Activated T-helper 2 cell treated with anti-CD3 and anti-CD28 coated beads, Interferon-gamma antibody, Interleukin-2, Interleukin-4, amounts not matched to agents 10 μg/mL and 5 μg/mL and 100 μg/mL, durations not matched to agents 14 hours and 24 hours and 36 hours (primary cell): ENCODE measurements at regions not wholly inside any gene's neighbourhood (a gene's known extent, or its start where the extent isn't known, plus 50 kb on each side); places are given as distances from the start of the nearest gene placed in this dataset.

Source experiments
- DNase-seq: peaks from one replicate; pipeline ENCODE4 v3.0.0; 2021; ENCODE audit warnings: low spot score
- H3K27ac Mint-ChIP-seq: one replicate; pipeline ENCODE4 v1.8.0; 2021; ENCODE audit warnings: mixed read lengths
- H3K27me3 Mint-ChIP-seq: one replicate; pipeline ENCODE4 v1.8.0; 2021; ENCODE audit warnings: low read depth, mixed read lengths
- H3K36me3 Mint-ChIP-seq: one replicate; pipeline ENCODE4 v1.8.0; 2021; ENCODE audit warnings: low read depth, mixed read lengths
- H3K4me1 Mint-ChIP-seq: one replicate; pipeline ENCODE4 v1.8.0; 2021; ENCODE audit warnings: low read depth, mixed read lengths
- H3K4me3 Mint-ChIP-seq: one replicate; pipeline ENCODE4 v1.8.0; 2021; ENCODE audit warnings: low read depth, mild to moderate bottlenecking, moderate library complexity, mixed read lengths
- H3K9me3 Mint-ChIP-seq: one replicate; pipeline ENCODE4 v1.8.0; 2021; ENCODE audit warnings: mixed read lengths
- intact Hi-C: fragments of 100-400 bp; cut with micrococcal nuclease; formaldehyde crosslinking; loops from one replicate; pipeline ENCODE4 v1.15.1; 2023

DNA sequence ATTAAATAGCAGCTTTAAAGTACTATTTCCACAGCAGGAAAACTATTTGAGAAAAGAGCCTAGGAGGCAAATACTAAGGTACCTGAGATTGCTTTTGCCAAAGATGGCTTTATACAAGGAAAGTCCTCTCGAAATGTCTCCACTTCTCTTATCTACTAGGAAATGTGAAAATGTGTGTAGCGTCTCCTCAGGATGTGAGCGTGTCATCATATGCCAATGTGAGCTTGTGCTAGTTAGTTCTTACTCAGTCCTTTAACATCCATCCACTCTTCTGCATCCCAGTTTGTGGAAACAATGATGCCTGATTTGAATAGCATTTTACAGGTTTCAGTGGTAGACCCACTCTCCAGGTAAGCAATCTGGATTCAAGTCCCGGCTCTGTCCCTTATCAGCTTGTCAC, 421.0 kb downstream of the DYNC2H1 start:
- Mint-ChIP-seq H3K27me3 (no peaks in the 10 kb centered on the region), H3K27ac (no peak overlapping the region), H3K4me1 (no peaks in the 10 kb centered on the region), H3K4me3 (no peak overlapping the region), H3K36me3 (no peaks in the 10 kb centered on the region), H3K9me3 (no peaks in the 10 kb centered on the region)
- intact Hi-C loops = no loop called here
- DNase-seq = no peak

- H3K9me3 Mint-ChIP-seq = no peaks in the 10 kb centered on the region
- no peaks in the 10 kb centered on the region for H3K4me1 Mint-ChIP-seq
- H3K27me3 Mint-ChIP-seq = no peaks in the 10 kb centered on the region
- no peak overlapping the region for H3K4me3 Mint-ChIP-seq
- intact Hi-C loops = no loop called here
- no peak overlapping the region for H3K27ac Mint-ChIP-seq
- no peaks in the 10 kb centered on the region for H3K36me3 Mint-ChIP-seq
- no peak for DNase-seq
Measured at GRCh38 chr11:103532133-103532788, 423.0 kb downstream of the DYNC2H1 start.

GRCh38 chr11:103534191-103534590, 425.0 kb downstream of the DYNC2H1 start:
- DNase-seq = no peak
- no peak overlapping the region for H3K4me3 Mint-ChIP-seq

DNA sequence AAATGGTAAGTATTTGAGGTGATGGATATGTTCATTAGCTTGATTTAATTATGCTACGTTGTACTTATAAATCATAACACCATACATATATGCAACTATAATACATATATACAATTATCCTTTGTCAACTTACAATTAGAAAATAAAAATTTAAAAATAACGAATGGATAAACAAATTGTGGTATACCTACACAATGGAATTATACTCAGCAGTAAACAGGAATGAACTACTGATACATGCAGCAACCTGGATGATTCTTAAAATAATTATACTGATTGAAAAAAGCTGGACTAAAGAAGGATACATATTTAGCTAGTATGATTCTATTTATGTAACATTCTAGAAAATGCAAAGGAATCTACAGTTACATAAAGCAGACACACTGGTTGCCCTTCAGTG, 425.7 kb downstream of the DYNC2H1 start:
- H3K4me1 Mint-ChIP-seq = no peaks in the 10 kb centered on the region
- no peak for DNase-seq
- H3K9me3 Mint-ChIP-seq = no peaks in the 10 kb centered on the region
- H3K27ac Mint-ChIP-seq = no peak overlapping the region
- intact Hi-C loops = loop anchor here (5.0 kb wide), 1 partner anchor 208 kb away; no protein-coding TSS in a partner anchor
- no peaks in the 10 kb centered on the region for H3K27me3 Mint-ChIP-seq
- no peak overlapping the region for H3K4me3 Mint-ChIP-seq
- H3K36me3 Mint-ChIP-seq = no peaks in the 10 kb centered on the region

More at GRCh38 chr11:103534191-103534590, 425.0 kb downstream of the DYNC2H1 start:
- Mint-ChIP-seq H3K36me3 (no peaks in the 10 kb centered on the region), H3K9me3 (no peaks in the 10 kb centered on the region), H3K27ac (no peak overlapping the region), H3K27me3 (no peaks in the 10 kb centered on the region), H3K4me1 (no peaks in the 10 kb centered on the region)
- intact Hi-C loops = no loop called here

- H3K9me3 Mint-ChIP-seq = no peaks in the 10 kb centered on the region
- no peaks in the 10 kb centered on the region for H3K27me3 Mint-ChIP-seq
- H3K4me3 Mint-ChIP-seq = no peak overlapping the region
- H3K36me3 Mint-ChIP-seq = no peaks in the 10 kb centered on the region
- no peak for DNase-seq
- H3K4me1 Mint-ChIP-seq = no peaks in the 10 kb centered on the region
- no peak overlapping the region for H3K27ac Mint-ChIP-seq
- intact Hi-C loops = loop anchor here (5.0 kb wide), 1 partner anchor 209 kb away; no protein-coding TSS in a partner anchor
Measured at GRCh38 chr11:103536335-103536722, 427.1 kb downstream of the DYNC2H1 start.

DNA sequence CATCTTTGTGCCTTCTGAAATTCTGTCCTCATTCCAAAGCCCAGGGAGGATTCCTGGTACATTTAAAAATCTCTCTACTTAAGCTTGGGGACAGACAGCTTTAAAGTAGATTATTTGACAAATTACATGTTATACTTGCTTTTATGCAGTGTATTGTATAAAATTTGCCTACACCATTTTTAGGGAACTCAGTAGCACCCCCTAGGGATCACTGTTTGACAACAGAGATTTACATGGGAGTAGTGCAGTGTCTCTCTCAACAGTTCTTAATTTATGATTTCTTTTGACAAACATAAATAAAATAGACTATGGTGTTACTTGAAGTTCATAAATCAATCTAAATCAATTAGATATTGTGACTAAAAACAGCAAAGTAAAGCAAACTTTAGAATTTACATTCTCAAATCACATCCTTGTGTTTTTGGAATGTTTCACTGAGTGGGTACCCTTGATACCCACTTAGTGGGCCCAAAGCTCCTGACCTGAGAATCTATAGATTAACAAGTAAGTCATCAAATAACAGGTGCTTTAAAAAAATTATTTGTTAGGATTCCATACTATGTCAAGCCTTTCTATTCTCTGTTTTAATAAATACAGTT, 428.8 kb downstream of the DYNC2H1 start:
- no peaks in the 10 kb centered on the region for H3K27me3 Mint-ChIP-seq
- no peaks in the 10 kb centered on the region for H3K36me3 Mint-ChIP-seq
- no peak overlapping the region for H3K27ac Mint-ChIP-seq
- H3K4me1 Mint-ChIP-seq = no peaks in the 10 kb centered on the region
- no peaks in the 10 kb centered on the region for H3K9me3 Mint-ChIP-seq
- DNase-seq = no peak
- intact Hi-C loops = loop anchor here (5.0 kb wide), 1 partner anchor 211 kb away; no protein-coding TSS in a partner anchor
- H3K4me3 Mint-ChIP-seq = no peak overlapping the region

DNA sequence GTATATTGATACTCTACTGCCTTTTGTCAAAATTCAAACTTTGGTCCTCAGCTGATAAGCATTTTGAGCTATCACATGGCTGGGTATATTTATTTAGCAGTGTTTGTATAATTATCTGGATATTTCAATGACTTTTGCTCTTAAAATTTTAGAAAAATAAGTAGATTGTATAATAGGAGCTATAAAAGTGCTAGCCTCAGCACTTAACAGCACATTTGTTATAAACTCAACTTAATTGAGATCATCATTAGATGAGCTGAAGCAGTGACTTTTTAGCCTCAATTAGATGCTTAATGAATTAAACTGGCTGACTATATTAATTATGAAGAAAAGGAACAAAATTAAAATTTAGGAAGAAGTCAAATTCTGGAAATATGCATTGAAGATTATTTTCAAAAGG, 429.9 kb downstream of the DYNC2H1 start:
- no peaks in the 10 kb centered on the region for H3K4me1 Mint-ChIP-seq
- intact Hi-C loops = loop anchor here (5.0 kb wide), 1 partner anchor 212 kb away; no protein-coding TSS in a partner anchor
- no peak overlapping the region for H3K27ac Mint-ChIP-seq
- no peaks in the 10 kb centered on the region for H3K9me3 Mint-ChIP-seq
- H3K27me3 Mint-ChIP-seq = no peaks in the 10 kb centered on the region
- H3K4me3 Mint-ChIP-seq = no peak overlapping the region
- H3K36me3 Mint-ChIP-seq = no peaks in the 10 kb centered on the region
- DNase-seq = no peak

GRCh38 chr11:103541186-103541795, 432.1 kb downstream of the DYNC2H1 start:
- H3K27me3 Mint-ChIP-seq = no peaks in the 10 kb centered on the region
- intact Hi-C loops = no loop called here
- no peak for DNase-seq
- no peaks in the 10 kb centered on the region for H3K9me3 Mint-ChIP-seq
- no peaks in the 10 kb centered on the region for H3K4me1 Mint-ChIP-seq
- no peak overlapping the region for H3K27ac Mint-ChIP-seq
- no peaks in the 10 kb centered on the region for H3K36me3 Mint-ChIP-seq
- H3K4me3 Mint-ChIP-seq = no peak overlapping the region

DNA sequence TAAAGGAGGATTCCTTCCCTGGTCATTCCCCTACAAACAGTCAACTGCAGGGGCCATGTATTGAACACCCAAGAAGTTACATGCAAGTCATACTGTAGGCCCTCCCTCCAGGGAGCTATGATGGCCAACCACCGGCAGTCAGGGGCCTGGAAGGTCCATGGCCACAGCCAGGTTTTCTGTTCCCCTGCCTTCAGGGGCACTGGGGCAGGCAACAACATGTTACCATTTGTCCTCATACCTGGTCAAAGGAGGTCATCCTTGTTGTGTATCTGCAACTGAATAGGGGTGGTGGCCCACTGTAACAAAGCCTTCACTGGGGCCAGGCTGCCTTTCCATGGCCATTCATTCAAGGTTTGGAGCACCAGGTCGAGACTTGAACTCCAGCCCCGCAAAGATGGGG, 433.6 kb downstream of the DYNC2H1 start:
- H3K27me3 Mint-ChIP-seq = no peaks in the 10 kb centered on the region
- no peak overlapping the region for H3K27ac Mint-ChIP-seq
- no peak overlapping the region for H3K4me3 Mint-ChIP-seq
- intact Hi-C loops = no loop called here
- DNase-seq = no peak
- no peaks in the 10 kb centered on the region for H3K9me3 Mint-ChIP-seq
- no peaks in the 10 kb centered on the region for H3K36me3 Mint-ChIP-seq
- no peaks in the 10 kb centered on the region for H3K4me1 Mint-ChIP-seq

- H3K4me1 Mint-ChIP-seq = no peaks in the 10 kb centered on the region
- no peaks in the 10 kb centered on the region for H3K36me3 Mint-ChIP-seq
Measured at GRCh38 chr11:103543456-103543855, 434.2 kb downstream of the DYNC2H1 start.

GRCh38 chr11:103544874-103545273, 435.6 kb downstream of the DYNC2H1 start:
- no peaks in the 10 kb centered on the region for H3K4me1 Mint-ChIP-seq
- intact Hi-C loops = no loop called here

More at GRCh38 chr11:103543456-103543855, 434.2 kb downstream of the DYNC2H1 start:
- no peak overlapping the region for H3K4me3 Mint-ChIP-seq
- H3K27me3 Mint-ChIP-seq = no peaks in the 10 kb centered on the region
- intact Hi-C loops = no loop called here
- no peak for DNase-seq
- H3K9me3 Mint-ChIP-seq = no peaks in the 10 kb centered on the region
- H3K27ac Mint-ChIP-seq = no peak overlapping the region

DNA sequence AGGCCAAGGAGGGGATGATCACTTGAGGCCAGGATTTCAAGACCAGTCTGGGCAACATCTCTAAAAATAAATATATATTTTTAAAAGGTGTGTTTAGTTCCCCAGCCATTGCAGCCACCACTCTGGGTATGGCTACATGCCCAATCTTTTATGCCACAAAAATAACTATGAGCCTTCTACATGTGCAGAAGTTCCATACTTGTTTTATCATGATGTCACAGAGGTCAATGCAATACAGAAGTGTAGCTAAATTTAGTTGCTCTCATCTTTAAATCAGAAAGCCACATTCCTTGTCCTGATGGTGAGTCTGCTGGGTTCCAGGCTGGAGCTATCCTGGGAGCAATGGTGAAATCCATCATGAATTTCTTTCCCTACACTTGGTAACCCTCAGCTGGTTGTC, 436.3 kb downstream of the DYNC2H1 start:
- Mint-ChIP-seq H3K4me1 (no peaks in the 10 kb centered on the region), H3K9me3 (no peaks in the 10 kb centered on the region), H3K36me3 (no peaks in the 10 kb centered on the region), H3K27me3 (no peaks in the 10 kb centered on the region), H3K4me3 (no peak overlapping the region), H3K27ac (no peak overlapping the region)
- intact Hi-C loops = no loop called here
- no peak for DNase-seq

More at GRCh38 chr11:103544874-103545273, 435.6 kb downstream of the DYNC2H1 start:
- Mint-ChIP-seq H3K36me3 (no peaks in the 10 kb centered on the region), H3K9me3 (no peaks in the 10 kb centered on the region), H3K27ac (no peak overlapping the region), H3K27me3 (no peaks in the 10 kb centered on the region), H3K4me3 (no peak overlapping the region)
- DNase-seq = no peak

DNA sequence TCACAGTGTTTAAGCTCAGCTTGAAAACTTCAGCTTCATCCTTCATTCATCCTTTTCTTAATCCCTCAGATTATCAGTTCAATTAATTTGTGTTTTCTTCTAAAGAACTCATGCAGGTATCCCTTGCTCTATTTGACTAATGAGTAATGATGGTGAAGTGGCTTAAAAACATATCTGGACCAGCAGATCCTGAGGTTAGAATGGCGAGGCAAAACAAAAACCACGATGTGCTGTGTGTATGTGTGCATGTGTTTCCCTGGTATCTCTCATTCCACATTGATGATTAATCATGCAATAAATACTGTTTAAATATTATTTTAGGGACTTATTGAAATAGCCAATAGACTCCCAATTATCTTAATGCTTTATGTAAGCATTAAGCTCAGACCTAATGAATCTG, 437.0 kb downstream of the DYNC2H1 start:
- no peaks in the 10 kb centered on the region for H3K27me3 Mint-ChIP-seq
- H3K36me3 Mint-ChIP-seq = no peaks in the 10 kb centered on the region
- no peaks in the 10 kb centered on the region for H3K4me1 Mint-ChIP-seq
- no peak overlapping the region for H3K27ac Mint-ChIP-seq
- intact Hi-C loops = no loop called here
- no peaks in the 10 kb centered on the region for H3K9me3 Mint-ChIP-seq
- no peak for DNase-seq
- no peak overlapping the region for H3K4me3 Mint-ChIP-seq
